RCC 7860 (cell line): ENCODE measurements at regions not wholly inside any gene's neighbourhood (a gene's known extent, or its start where the extent isn't known, plus 50 kb on each side); places are given as distances from the start of the nearest gene placed in this dataset.
A peak's percentile ranks its signal among the peaks of the same experiment; 100 is the strongest.
"Not testable (repeated sequence)": the region's sequence is repeated elsewhere in the genome, so short reads cannot be mapped to it uniquely, and the experiment has no call there.

Experiments used
- DNase-seq: peaks from one replicate; pipeline ENCODE4 v3.0.0-alpha.2; 2015; ENCODE audit warnings: low spot score
- FAIRE-seq: peaks from 2 replicates; lab custom pipeline; 2012; peaks lifted over from hg19 to GRCh38; lab: Jason Lieb, UNC

DNA sequence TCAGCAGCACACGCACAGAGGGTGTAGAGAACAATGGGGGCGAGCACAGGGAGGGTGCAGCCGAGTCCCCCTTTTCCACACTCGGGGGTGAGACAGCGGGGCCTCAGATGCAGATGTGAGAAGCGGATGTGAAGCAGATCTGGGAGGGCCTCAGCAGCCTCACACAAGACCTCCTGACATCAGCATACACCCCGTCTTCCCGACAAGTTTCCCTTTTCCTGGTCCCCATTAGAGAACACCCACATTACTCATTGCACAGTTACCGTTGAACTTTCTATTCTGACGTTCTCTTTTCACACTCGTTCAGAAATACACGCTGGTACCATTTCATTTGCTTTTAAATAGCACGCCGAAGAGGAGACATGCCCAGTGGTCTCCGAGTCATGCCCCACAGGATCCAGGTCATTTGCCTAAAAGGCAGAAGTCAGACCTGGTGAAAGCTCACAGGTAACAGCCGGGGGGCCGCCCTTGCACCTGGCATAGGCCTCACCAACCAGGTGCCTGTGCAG lies 129.5 kb upstream of the ID2 start:
- FAIRE-seq, result no peak
- no peak for DNase-seq

DNA sequence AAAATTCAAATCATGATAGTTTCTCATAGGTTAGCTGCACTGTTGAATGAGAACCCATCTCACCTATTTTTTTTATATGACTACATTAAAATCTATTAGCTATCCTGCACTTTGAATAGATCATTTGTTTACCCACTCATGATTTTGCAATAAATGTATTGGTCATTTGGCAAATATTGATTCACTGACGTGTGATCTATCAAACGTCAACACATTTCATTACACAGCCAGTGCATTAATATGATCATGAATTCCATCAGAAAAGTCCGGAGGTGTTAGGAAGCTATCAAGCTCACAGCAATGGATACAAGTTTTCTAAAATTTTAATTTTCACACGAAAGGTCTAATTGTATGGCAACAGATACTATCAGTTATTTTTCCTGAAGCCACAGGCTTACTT lies 128.2 kb upstream of the ID2 start:
- no peak for FAIRE-seq
- DNase-seq, result no peak

- no peak for FAIRE-seq
Measured at GRCh38 chr2:8554296-8554806, 127.5 kb upstream of the ID2 start.

DNA sequence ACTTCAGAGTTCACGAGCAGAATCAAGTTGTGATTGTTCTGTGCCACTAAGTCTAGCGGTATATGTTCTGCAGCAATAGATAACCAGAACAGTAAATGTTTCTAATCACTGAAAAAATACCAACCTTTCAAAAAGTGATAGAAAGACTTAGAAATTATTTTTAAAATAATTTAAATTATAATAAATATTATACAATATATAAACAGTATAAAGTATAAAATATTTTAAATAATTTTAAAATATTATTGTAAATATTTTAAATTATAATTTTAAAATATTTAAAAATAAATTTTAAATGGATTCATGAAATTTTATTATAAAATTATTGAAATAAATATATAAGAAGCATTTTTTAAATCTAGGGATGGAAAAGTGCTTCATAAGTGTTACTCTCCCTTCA lies 126.3 kb upstream of the ID2 start:
- FAIRE-seq (peak; percentile 90), DNase-seq (no peak)

More at GRCh38 chr2:8554296-8554806, 127.5 kb upstream of the ID2 start:
- DNase-seq, result no peak

- no peak for DNase-seq
- FAIRE-seq, result no peak
Measured at GRCh38 chr2:8558096-8558495, 123.8 kb upstream of the ID2 start.

DNA sequence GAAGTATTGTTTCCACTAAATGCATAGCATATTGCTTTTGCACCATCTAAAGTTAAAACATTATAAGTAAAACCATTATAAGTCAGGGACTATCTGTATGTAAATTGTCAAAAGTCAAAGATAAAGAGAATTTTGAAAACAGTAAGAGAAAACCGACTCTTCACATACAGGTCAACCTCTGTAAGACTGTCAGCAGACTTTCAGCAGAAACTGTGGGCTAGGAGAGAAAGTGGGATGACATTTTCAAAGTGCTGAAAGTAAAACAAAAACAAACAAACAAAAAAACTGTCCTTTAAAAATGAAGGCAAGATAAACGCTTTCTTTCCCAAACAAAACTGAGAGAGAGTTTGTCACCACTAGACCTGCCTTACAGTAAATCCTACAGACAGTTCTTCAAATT lies 122.9 kb upstream of the ID2 start:
- no peak for DNase-seq
- no peak for FAIRE-seq

- no peak for DNase-seq
- FAIRE-seq, result no peak
Measured at GRCh38 chr2:8559805-8560204, 122.1 kb upstream of the ID2 start.

DNA sequence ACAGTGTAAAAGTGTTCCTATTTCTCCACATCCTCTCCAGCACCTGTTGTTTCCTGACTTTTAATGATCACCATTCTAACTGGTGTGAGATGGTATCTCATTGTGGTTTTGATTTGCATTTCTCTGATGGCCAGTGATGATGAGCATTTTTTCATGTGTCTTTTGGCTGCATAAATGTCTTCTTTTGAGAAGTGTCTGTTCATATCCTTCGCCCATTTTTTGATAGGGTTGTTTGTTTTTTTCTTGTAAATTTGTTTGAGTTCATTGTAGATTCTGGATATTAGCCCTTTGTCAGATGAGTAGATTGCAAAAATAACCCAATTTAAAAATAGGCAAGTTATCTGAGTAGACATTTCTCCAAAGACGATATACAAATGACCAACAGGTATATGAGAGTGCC lies 120.2 kb upstream of the ID2 start:
- not testable (repeated sequence) for DNase-seq, FAIRE-seq

GRCh38 chr2:8563814-8564474 lies 117.9 kb upstream of the ID2 start:
- FAIRE-seq (no peak), DNase-seq (no peak)

GRCh38 chr2:8564475-8564874 lies 117.4 kb upstream of the ID2 start:
- no peak for FAIRE-seq
- DNase-seq, result no peak

- FAIRE-seq, result no peak
- no peak for DNase-seq
Measured at GRCh38 chr2:8565399-8566154, 116.3 kb upstream of the ID2 start.

GRCh38 chr2:8566155-8566670 lies 115.6 kb upstream of the ID2 start:
- no peak for FAIRE-seq

DNA sequence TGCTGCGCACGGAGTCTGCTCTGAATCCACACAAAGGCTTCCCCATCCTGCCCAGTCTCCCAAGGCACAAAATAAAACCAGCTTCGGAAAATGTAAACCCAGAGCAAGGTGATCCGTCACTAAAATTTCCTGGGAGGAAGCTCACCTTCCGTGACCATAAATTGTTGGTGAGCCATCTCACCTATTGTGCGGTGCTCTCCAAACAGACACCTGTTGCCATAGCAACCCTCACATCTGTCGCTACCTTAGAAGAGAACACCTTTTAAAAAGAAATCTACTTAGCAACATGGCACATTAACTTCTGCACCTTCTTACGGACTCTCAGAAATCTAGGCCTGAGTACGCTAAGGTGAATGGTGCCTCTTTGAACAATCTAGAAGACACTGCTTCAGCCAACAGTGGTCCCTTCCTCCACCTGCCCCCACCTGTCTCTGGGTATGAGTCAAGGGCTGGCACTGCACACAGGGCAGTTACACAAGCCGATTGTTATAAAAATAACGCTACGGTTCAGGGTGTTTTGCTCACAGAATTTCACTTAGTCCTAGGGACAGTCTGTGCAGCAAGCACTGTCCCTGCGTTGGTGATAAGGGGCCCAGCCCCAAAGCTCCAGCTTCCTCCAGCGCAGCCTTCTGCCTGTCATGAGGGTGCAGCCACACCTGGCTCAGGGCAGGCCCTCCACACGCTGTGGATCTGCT lies 114.9 kb upstream of the ID2 start:
- FAIRE-seq (no peak), DNase-seq (no peak)

More at GRCh38 chr2:8566155-8566670, 115.6 kb upstream of the ID2 start:
- no peak for DNase-seq

GRCh38 chr2:8567469-8568260 lies 114.2 kb upstream of the ID2 start:
- no peak for DNase-seq

DNA sequence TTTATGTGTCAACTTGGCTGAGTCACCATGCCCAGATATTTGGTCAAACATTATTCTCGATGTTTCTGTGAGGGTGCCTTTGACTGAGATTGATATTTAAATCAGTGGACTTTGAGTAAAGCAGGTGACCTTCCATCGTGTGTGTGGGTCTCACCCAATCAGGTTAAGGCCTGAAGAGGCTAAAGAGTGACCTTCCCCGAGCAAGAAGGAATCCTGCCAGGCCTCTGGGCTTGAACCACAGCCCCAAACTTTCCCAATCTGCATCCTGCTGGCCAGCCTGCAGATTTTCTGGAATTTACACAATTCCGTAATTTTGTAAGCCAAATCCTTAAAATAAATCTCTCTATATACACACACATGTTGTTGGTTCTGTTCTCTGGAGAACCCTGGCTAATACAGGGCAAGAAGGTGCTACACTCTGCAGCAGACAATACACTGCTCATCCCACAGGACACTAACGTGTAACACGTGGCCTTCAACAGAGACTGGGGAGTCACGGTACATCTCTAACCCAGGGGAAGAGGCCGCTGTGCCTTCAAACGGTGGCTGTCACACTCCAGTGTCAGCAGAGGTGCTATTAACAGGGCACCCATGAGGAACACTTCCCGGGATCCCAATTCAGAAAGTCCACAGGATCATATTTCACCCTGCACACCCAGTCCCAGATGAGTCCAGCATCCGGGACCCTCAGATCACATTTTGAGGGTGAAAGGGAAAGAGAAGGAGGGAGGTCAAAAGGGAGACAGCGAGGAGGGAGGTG lies 113.1 kb upstream of the ID2 start:
- DNase-seq (no peak), FAIRE-seq (no peak)

More at GRCh38 chr2:8567469-8568260, 114.2 kb upstream of the ID2 start:
- no peak for FAIRE-seq

GRCh38 chr2:8569332-8569930 lies 112.4 kb upstream of the ID2 start:
- FAIRE-seq (no peak), DNase-seq (no peak)

- DNase-seq (no peak), FAIRE-seq (no peak)
Measured at GRCh38 chr2:8570637-8571036, 111.2 kb upstream of the ID2 start.

GRCh38 chr2:8571301-8571791 lies 110.5 kb upstream of the ID2 start:
- DNase-seq, result no peak
- no peak for FAIRE-seq
